Heart right ventricle (tissue), 16 donors: ENCODE measurements at regions not wholly inside any gene's neighbourhood (a gene's known extent, or its start where the extent isn't known, plus 50 kb on each side); places are given as distances from the start of the nearest gene placed in this dataset.

Experiments used
- ATAC-seq, 8 donors: fragments of 200-7000 bp; cut with Tn5 transposase; one replicate each; pipeline ENCODE4 v1.9.1; 2020; ENCODE audit warnings: mild to moderate bottlenecking in 8 of 8, moderate library complexity in 8 of 8, moderate number of reproducible peaks in 1 of 8
- DNase-seq, 2 donors: peaks; one replicate each; pipeline ENCODE4 v3.0.0-alpha.2; 2020
- H3K27ac ChIP-seq, 10 donors: fragments of 200-600 bp; sonication (generic) in 2 of 10; one replicate each; pipeline versions ENCODE4 v1.5.0 to v1.8.0; 2020 to 2022; ENCODE audit warnings: mild to moderate bottlenecking in 3 of 10
- H3K27me3 ChIP-seq, 7 donors: fragments of 200-600 bp; one replicate each; pipeline ENCODE4 v1.8.0; 2021 to 2022; ENCODE audit warnings: mild to moderate bottlenecking in 2 of 7
- H3K36me3 ChIP-seq, 9 donors: fragments of 200-600 bp; sonication (generic) in 1 of 9; one replicate each; pipeline versions ENCODE4 v1.5.0 to v1.8.0; 2020 to 2022; ENCODE audit warnings: mild to moderate bottlenecking in 2 of 9
- H3K4me1 ChIP-seq, 9 donors: fragments of 200-600 bp; sonication (generic) in 1 of 9; one replicate each; pipeline versions ENCODE4 v1.5.0 to v1.8.0; 2020 to 2022; ENCODE audit warnings: mild to moderate bottlenecking in 4 of 9
- H3K4me3 ChIP-seq, 10 donors: fragments of 200-600 bp; sonication (generic) in 2 of 10; one replicate each; pipeline versions ENCODE4 v1.5.0 to v1.8.0; 2020 to 2022; ENCODE audit warnings: mild to moderate bottlenecking in 7 of 10, moderate library complexity in 2 of 10
- H3K9me3 ChIP-seq, 11 donors: fragments of 200-600 bp in 10 of 11; sonication (generic) in 2 of 11; one replicate each; pipeline versions ENCODE4 v1.5.0 to v1.8.0; 2013 to 2022; ENCODE audit warnings: mild to moderate bottlenecking in 2 of 11, control low read depth in 1 of 11, moderate library complexity in 1 of 11
- WGBS, 2 donors: extraction: QIAGEN DNeasy Blood & Tissue Kit; methylation state at CpG; one replicate each; pipeline ENCODE4 v1.1.7; 2013; ENCODE audit warnings: inconsistent platforms in 1 of 2; 5-methylcytosine and 5-hydroxymethylcytosine counted together
- intact Hi-C, 10 donors: fragments of 100-400 bp; cut with DNase I; formaldehyde crosslinking; loops; one replicate each; pipeline versions ENCODE4 v1.11.1 to v1.14.2; 2022
- TF ChIP-seq, protein P1 (sequence below), 9 donors: fragments of 200-600 bp; sonication (generic) in 2 of 9; IDR thresholded peaks; one replicate each; pipeline versions ENCODE4 v1.5.0 to v1.8.0; 2021 to 2022; ENCODE audit warnings: antibody characterized with exemption in 9 of 9, mild to moderate bottlenecking in 5 of 9, moderate library complexity in 1 of 9
- donor health status: Arrhythmogenic right ventricular cardiomyopathy.
- donor health status: ischemic (EF 13 %, LVEDD 7.1; RV severe dilation, severe dysfunction).
- donor health status: healthy with polysubstance abuse.
- donor health status: DM: no; HTN: yes; CAD: no.
- donor health status: DM: no; HTN: no; CAD: no.
- donor health status: ischemic (EF 25% LVEDD 6.9; RV normal size, moderate dysfunction).
- donor health status: ischemic (EF 25% LVEDD 5.7; RV mildly dilated, moderate dysfunction).
- donor health status: healthy.
- donor health status: DM: yes; HTN: yes; CAD: no.
- donor health status: Ischemic cardiomyopathy.
- donor health status: ischemic (EF 35%, LVEDD 5.7; RV mildly dilated, moderate dysfunction).
- donor health status: nonischemic (EF 11% LVEDD 7.7; RV severe dilation, severe dysfunction).
- donor health status: DM: yes; HTN: yes; CAD: no.
- donor health status: PGD.
- donor health status: ischemic (EF 29% LVEDD 5.4; RV normal size, mild dysfunction).
- donor health status: nonischemic (EF 23%, LVEDD 6.1; RV moderate dilation, normal function).

DNA sequence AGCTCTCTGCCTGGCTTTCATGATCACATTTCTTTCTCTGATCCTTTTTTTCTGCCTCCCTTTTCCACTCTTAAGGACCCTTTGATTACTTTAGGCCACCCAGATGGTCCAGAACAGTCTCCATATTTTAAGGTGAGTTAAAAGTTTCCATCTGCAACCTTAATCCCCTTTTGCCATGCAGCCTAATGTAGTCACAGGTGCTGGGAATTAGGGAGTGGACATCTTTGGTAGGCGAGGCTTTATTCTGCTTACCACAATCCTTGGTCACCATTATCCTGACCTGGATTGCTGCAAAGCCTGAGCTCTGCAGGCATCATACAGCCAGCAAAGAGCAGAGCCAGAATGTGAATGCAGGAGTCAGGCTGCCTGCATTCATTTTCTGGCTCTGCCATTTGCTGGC, 95.9 kb downstream of the XCL2 start:
- ATAC-seq: no peak

DNA sequence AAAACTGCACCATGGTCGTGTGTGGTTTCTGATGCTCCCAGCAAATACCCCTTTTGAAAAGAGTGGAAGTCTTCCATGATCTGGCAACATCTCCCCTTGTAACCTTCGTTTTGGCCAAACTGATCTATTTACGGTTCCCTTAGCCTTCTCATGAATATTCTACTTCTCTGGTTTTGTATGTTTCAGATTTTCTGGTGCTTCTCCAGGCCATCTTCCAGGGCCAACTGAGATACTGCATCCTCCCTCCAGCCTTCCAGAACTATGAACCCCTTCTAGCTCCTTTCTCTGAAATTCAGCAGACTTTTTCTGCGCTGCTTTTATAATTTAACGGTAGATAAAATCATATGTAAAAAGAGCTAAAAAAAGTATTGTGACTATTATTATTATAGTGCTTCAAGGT, 97.7 kb downstream of the XCL2 start:
- intact Hi-C loops: loop anchor here in 4 of 10 donors (10.0 kb wide), 2 partner anchors 119 to 899 kb away; no protein-coding TSS in a partner anchor
- TF ChIP-seq, protein P1, sequence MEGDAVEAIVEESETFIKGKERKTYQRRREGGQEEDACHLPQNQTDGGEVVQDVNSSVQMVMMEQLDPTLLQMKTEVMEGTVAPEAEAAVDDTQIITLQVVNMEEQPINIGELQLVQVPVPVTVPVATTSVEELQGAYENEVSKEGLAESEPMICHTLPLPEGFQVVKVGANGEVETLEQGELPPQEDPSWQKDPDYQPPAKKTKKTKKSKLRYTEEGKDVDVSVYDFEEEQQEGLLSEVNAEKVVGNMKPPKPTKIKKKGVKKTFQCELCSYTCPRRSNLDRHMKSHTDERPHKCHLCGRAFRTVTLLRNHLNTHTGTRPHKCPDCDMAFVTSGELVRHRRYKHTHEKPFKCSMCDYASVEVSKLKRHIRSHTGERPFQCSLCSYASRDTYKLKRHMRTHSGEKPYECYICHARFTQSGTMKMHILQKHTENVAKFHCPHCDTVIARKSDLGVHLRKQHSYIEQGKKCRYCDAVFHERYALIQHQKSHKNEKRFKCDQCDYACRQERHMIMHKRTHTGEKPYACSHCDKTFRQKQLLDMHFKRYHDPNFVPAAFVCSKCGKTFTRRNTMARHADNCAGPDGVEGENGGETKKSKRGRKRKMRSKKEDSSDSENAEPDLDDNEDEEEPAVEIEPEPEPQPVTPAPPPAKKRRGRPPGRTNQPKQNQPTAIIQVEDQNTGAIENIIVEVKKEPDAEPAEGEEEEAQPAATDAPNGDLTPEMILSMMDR (IDR thresholded peaks at IDR 0.05): no peak
- Histone ChIP-seq H3K9me3 (no peaks in the 10 kb centered on the region), H3K27me3 (no peaks in the 10 kb centered on the region), H3K27ac (no peak overlapping the region), H3K4me3 (no peak overlapping the region), H3K36me3 (no peaks in the 10 kb centered on the region), H3K4me1 (peaks cover 0 to 3% (median 0%) of the 10 kb centered on the region in 9 donors)
- WGBS, 2 donors: 86 to 95% methylated on average over 5 of the region's 5 CpGs
- DNase-seq (no peak), ATAC-seq (no peak)

More for the DNA sequence above, 95.9 kb downstream of the XCL2 start:
- intact Hi-C loops: loop anchor here in 4 of 10 donors (10.0 kb wide), 2 partner anchors 117 to 897 kb away; no protein-coding TSS in a partner anchor
- Histone ChIP-seq H3K27me3 (no peaks in the 10 kb centered on the region), H3K4me1 (peaks cover 0 to 3% (median 0%) of the 10 kb centered on the region in 9 donors), H3K9me3 (peaks cover 0 to 11% (median 4%) of the 10 kb centered on the region in 11 donors), H3K36me3 (no peaks in the 10 kb centered on the region), H3K4me3 (no peak overlapping the region), H3K27ac (no peak overlapping the region)
- TF ChIP-seq, protein P1 (IDR thresholded peaks at IDR 0.05): no peak
- DNase-seq: no peak
- 77 to 94% methylated on average over 1 of the region's 1 CpG for WGBS, 2 donors

DNA sequence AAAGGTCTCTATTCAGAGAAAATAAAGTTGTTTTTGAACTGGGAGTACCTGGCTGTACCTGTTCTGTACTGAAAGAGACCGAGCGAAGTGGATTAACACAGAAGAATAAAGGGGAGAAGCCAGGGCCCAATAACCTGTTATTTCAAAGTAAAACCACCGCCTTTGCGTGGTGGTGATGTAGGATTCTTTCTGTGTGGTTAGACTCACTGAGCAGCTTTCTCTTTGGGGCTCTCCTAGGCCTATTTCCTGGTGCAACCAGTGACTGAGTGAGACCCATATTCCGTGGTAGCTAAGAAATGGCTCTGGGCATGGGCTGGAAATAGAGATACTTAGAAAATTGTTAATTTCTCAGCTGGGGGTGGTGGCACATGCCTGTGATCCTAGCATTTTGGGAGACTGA, 99.9 kb downstream of the XCL2 start:
- Histone ChIP-seq H3K9me3 (no peaks in the 10 kb centered on the region), H3K4me3 (no peak overlapping the region), H3K36me3 (no peaks in the 10 kb centered on the region), H3K27me3 (no peaks in the 10 kb centered on the region), H3K27ac (peak overlapping the region in 1 of 10 donors; percentile 17), H3K4me1 (peaks cover 0 to 15% (median 4%) of the 10 kb centered on the region in 9 donors)
- intact Hi-C loops: loop anchor here in 4 of 10 donors (10.0 kb wide), 2 partner anchors 121 to 901 kb away; no protein-coding TSS in a partner anchor
- no peak for DNase-seq
- WGBS, 2 donors: 88 to 96% methylated on average over 5 of the region's 5 CpGs
- no peak for ATAC-seq
- TF ChIP-seq, protein P1 (IDR thresholded peaks at IDR 0.05): no peak

DNA sequence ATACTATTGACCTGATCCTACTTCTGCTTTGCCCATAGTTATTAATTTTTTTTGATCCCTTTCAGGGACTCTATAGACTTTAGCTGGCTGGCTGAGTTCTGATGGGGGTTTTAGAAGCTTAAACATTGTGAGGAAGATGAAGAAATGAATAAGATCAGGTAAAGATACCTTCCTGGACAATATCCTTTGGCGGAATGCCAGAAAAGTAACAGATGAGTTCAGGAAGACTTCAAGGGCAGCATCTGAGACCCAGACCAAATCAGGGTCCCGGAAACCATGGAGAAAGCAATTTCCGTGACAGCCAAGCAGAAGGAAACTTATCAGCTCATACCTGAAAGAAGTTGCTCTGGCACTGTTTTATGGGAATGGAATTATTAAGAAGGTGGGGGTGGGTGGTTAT, 100.4 kb downstream of the XCL2 start:
- no peak for ATAC-seq
- H3K4me3 ChIP-seq: no peak overlapping the region
- intact Hi-C loops: loop anchor here in 4 of 10 donors (10.0 kb wide), 2 partner anchors 121 to 901 kb away; no protein-coding TSS in a partner anchor

More for the DNA sequence above, 100.4 kb downstream of the XCL2 start:
- TF ChIP-seq, protein P1 (IDR thresholded peaks at IDR 0.05): no peak
- no peaks in the 10 kb centered on the region for H3K36me3 ChIP-seq
- H3K27me3 ChIP-seq: no peaks in the 10 kb centered on the region
- H3K9me3 ChIP-seq: no peaks in the 10 kb centered on the region
- 82 to 90% methylated on average over 3 of the region's 3 CpGs for WGBS, 2 donors
- DNase-seq: no peak
- no peak overlapping the region for H3K27ac ChIP-seq
- H3K4me1 ChIP-seq: peaks cover 0 to 15% (median 4%) of the 10 kb centered on the region in 9 donors
